Sigmoid colon (tissue), 4 donors: ENCODE measurements at regions not wholly inside any gene's neighbourhood (a gene's known extent, or its start where the extent isn't known, plus 50 kb on each side); places are given as distances from the start of the nearest gene placed in this dataset.

Experiments used
- EP300 ChIP-seq, 4 donors: sonication (generic); formaldehyde crosslinking; IDR thresholded peaks; one replicate each; pipeline ENCODE4 v1.6.1; 2017; ENCODE audit warnings: antibody characterized with exemption in 4 of 4
- POLR2A ChIP-seq, 2 donors: fragments of 450-650 bp; IDR thresholded peaks; one replicate each; pipeline ENCODE4 v1.6.1; 2016; ENCODE audit warnings: antibody characterized with exemption in 2 of 2, mild to moderate bottlenecking in 2 of 2, moderate library complexity in 2 of 2
- POLR2AphosphoS5 ChIP-seq, 4 donors: sonication (generic); formaldehyde crosslinking; IDR thresholded peaks; one replicate each; pipeline ENCODE4 v1.6.1; 2017; ENCODE audit warnings: antibody characterized with exemption in 4 of 4
- TF ChIP-seq, protein P1 (sequence below), 4 experiments: fragments of 450-650 bp in 3 of 4; fragments of 200-600 bp in 1 of 4; IDR thresholded peaks; one replicate each; pipeline ENCODE4 v1.5.1; 2016 to 2019; ENCODE audit warnings: antibody characterized with exemption in 4 of 4, mild to moderate bottlenecking in 3 of 4, moderate library complexity in 2 of 4

DNA sequence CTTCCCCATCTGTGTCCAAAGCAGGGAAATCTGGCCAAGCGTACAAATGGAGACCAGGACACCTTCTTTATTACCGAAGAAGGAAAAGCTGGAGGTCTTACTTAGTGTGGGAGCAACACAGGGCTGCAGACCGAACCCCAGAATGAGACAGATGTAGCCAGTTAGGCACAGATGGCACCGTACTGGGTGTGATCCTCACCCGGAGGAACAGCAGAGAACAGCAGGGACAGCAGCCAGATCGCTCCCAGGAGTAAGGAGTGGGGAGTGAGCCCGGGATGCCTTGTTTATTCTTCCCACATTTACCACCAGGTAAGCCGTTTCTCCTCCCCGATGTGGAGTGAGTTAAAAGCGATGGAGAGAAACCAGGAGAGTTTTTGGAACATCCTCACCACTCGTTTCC, 150.7 kb upstream of the SPRED2 start:
- TF ChIP-seq EP300 (IDR thresholded peaks at IDR 0.05): no peak
- TF ChIP-seq, protein P1, sequence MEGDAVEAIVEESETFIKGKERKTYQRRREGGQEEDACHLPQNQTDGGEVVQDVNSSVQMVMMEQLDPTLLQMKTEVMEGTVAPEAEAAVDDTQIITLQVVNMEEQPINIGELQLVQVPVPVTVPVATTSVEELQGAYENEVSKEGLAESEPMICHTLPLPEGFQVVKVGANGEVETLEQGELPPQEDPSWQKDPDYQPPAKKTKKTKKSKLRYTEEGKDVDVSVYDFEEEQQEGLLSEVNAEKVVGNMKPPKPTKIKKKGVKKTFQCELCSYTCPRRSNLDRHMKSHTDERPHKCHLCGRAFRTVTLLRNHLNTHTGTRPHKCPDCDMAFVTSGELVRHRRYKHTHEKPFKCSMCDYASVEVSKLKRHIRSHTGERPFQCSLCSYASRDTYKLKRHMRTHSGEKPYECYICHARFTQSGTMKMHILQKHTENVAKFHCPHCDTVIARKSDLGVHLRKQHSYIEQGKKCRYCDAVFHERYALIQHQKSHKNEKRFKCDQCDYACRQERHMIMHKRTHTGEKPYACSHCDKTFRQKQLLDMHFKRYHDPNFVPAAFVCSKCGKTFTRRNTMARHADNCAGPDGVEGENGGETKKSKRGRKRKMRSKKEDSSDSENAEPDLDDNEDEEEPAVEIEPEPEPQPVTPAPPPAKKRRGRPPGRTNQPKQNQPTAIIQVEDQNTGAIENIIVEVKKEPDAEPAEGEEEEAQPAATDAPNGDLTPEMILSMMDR (IDR thresholded peaks at IDR 0.05): no peak
- TF ChIP-seq POLR2A (IDR thresholded peaks at IDR 0.05): no peak
- TF ChIP-seq POLR2AphosphoS5 (IDR thresholded peaks at IDR 0.05): no peak
